Adrenal gland (tissue), 5 donors: ENCODE measurements at regions not wholly inside any gene's neighbourhood (a gene's known extent, or its start where the extent isn't known, plus 50 kb on each side); places are given as distances from the start of the nearest gene placed in this dataset.

Source experiments
- CTCF ChIP-seq, 6 experiments: fragments of 450-650 bp in 4 of 6; fragments of 200-600 bp in 2 of 6; sonication (generic) in 1 of 6; IDR thresholded peaks; 1 replicate in 5 of 6; 2 replicates in 1 of 6; pipeline versions ENCODE4 v1.5.1 to v1.8.0; 2016 to 2021; ENCODE audit warnings: antibody characterized with exemption in 6 of 6, mild to moderate bottlenecking in 2 of 6, moderate library complexity in 1 of 6
- POLR2A ChIP-seq, 2 donors: fragments of 450-650 bp; IDR thresholded peaks; one replicate each; pipeline ENCODE4 v1.6.1; 2017; ENCODE audit warnings: antibody characterized with exemption in 2 of 2, mild to moderate bottlenecking in 2 of 2, moderate library complexity in 1 of 2
- donor health status: DM: no; HTN: no; CAD: no.

DNA sequence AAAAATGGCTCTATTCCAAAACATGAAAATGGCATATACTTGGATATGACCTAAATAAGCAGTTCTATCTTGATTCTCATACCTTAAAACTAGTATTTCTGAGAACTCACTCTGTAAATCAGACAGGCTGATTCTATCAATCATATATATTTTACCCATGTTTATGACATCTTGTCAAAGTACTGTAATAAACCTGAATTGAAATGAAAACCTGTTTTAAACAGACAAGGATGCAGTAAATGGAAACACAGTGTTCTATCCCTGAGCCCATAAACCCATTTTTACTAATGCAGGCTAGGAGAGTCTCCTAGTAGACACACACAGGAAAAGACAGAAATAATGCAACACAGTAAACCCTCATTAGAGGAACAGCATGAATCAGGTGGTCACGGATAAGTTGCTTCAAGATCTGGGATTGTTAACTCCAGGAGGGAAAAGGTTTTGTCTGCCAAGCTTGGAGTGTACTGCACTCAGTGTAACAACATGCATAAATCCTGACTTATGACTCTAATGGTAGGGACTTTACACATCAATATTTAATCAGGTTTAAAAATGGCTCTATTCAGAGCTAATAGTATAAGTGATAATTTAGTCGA lies 93.6 kb upstream of the CPNE8 start:
- TF ChIP-seq POLR2A (IDR thresholded peaks at IDR 0.05) (no peak), CTCF (IDR thresholded peaks at IDR 0.05) (no peak)
